Body of pancreas (tissue), 4 donors: ENCODE measurements at regions not wholly inside any gene's neighbourhood (a gene's known extent, or its start where the extent isn't known, plus 50 kb on each side); places are given as distances from the start of the nearest gene placed in this dataset.

Source experiments
- ATAC-seq: fragments of 150-250 bp; one replicate; pipeline ENCODE4 v1.9.1; 2016
- DNase-seq, 4 donors: peaks; one replicate each; pipeline ENCODE4 v3.0.0-alpha.2; 2019
- H3K27ac ChIP-seq, 4 donors: fragments of 200-600 bp; sonication (generic); 1 replicate in 3 of 4; 2 replicates in 1 of 4; pipeline versions ENCODE4 v1.5.1 to v1.6.1; 2016 to 2019; ENCODE audit warnings: mild to moderate bottlenecking in 1 of 4, mixed read lengths in 1 of 4, moderate library complexity in 1 of 4
- H3K27me3 ChIP-seq, 2 donors: fragments of 200-600 bp; sonication (generic); one replicate each; pipeline ENCODE4 v1.6.0; 2016; ENCODE audit warnings: mild to moderate bottlenecking in 1 of 2
- H3K36me3 ChIP-seq, 2 donors: fragments of 200-600 bp; sonication (generic); replicated peaks in 1 of 2; 2 replicates each; pipeline ENCODE4 v1.5.1; 2016; ENCODE audit warnings: low read depth in 2 of 2; ENCODE audit not compliant: insufficient read depth in 1 of 2
- H3K4me1 ChIP-seq: fragments of 200-600 bp; sonication (generic); one replicate; pipeline ENCODE4 v1.6.0; 2016
- H3K4me3 ChIP-seq, 2 donors: fragments of 200-600 bp; sonication (generic); 1 replicate in 1 of 2; 2 replicates in 1 of 2; pipeline ENCODE4 v1.5.1; 2016 to 2019
- H3K9me3 ChIP-seq, 3 donors: fragments of 200-600 bp; sonication (generic); 1 replicate in 2 of 3; 2 replicates in 1 of 3; pipeline ENCODE4 v1.5.1; 2016
- CTCF ChIP-seq, 7 experiments: fragments of 450-650 bp in 4 of 7; fragments of 200-600 bp in 3 of 7; sonication (generic) in 3 of 7; IDR thresholded peaks; one replicate each; pipeline ENCODE4 v1.5.1; 2016 to 2019; ENCODE audit warnings: antibody characterized with exemption in 7 of 7
- POLR2A ChIP-seq, 3 donors: fragments of 450-650 bp; IDR thresholded peaks; one replicate each; pipeline ENCODE4 v1.6.1; 2016; ENCODE audit warnings: antibody characterized with exemption in 3 of 3, mild to moderate bottlenecking in 2 of 3
- WGBS, 2 donors: methylation state at CpG; one replicate each; pipeline ENCODE4 v1.1.5; 2017; 5-methylcytosine and 5-hydroxymethylcytosine counted together
- intact Hi-C: fragments of 100-400 bp; cut with DNase I; formaldehyde crosslinking; loops from one replicate; pipeline ENCODE4 v1.15.1; 2023

- WGBS, 2 donors: 25 to 29% methylated on average over 6 of the region's 6 CpGs
- no peak for ATAC-seq
- Histone ChIP-seq H3K27me3 (no peaks in the 10 kb centered on the region), H3K9me3 (peaks cover 0 to 5% (median 0%) of the 10 kb centered on the region in 3 donors), H3K36me3 (no peaks in the 10 kb centered on the region), H3K4me1 (no peaks in the 10 kb centered on the region), H3K27ac (no peak overlapping the region), H3K4me3 (no peak overlapping the region)
- TF ChIP-seq POLR2A (IDR thresholded peaks at IDR 0.05): no peak
- TF ChIP-seq CTCF (IDR thresholded peaks at IDR 0.05): no peak
- intact Hi-C loops: no loop called here
- no peak for DNase-seq
These were observed 134.8 kb upstream of the IRX6 start for GRCh38 chr16:55189224-55189623.

GRCh38 chr16:55189682-55190636 lies 134.0 kb upstream of the IRX6 start:
- no peak overlapping the region for H3K27ac ChIP-seq
- DNase-seq (no peak), ATAC-seq (no peak)
- H3K4me3 ChIP-seq: no peak overlapping the region
- peaks cover 0 to 5% (median 0%) of the 10 kb centered on the region in 3 donors for H3K9me3 ChIP-seq
- H3K4me1 ChIP-seq: no peaks in the 10 kb centered on the region
- TF ChIP-seq CTCF (IDR thresholded peaks at IDR 0.05): no peak
- no peak for TF ChIP-seq POLR2A (IDR thresholded peaks at IDR 0.05)
- WGBS, 2 donors: 28 to 35% methylated on average over 22 to 23 of the region's 23 CpGs
- no peaks in the 10 kb centered on the region for H3K36me3 ChIP-seq
- intact Hi-C loops: no loop called here
- no peaks in the 10 kb centered on the region for H3K27me3 ChIP-seq

GRCh38 chr16:55192734-55193133 lies 131.3 kb upstream of the IRX6 start:
- ATAC-seq: no peak
- no peak for DNase-seq
- intact Hi-C loops: no loop called here

GRCh38 chr16:55203570-55203969 lies 120.4 kb upstream of the IRX6 start:
- TF ChIP-seq CTCF (IDR thresholded peaks at IDR 0.05): no peak
- no peak for TF ChIP-seq POLR2A (IDR thresholded peaks at IDR 0.05)
- 63 to 81% methylated on average over 9 of the region's 9 CpGs for WGBS, 2 donors
- no peak for ATAC-seq

More at GRCh38 chr16:55192734-55193133, 131.3 kb upstream of the IRX6 start:
- Histone ChIP-seq H3K27ac (no peak overlapping the region), H3K4me1 (no peaks in the 10 kb centered on the region), H3K36me3 (no peaks in the 10 kb centered on the region), H3K9me3 (peaks cover 0 to 5% (median 0%) of the 10 kb centered on the region in 3 donors), H3K27me3 (no peaks in the 10 kb centered on the region), H3K4me3 (no peak overlapping the region)
- TF ChIP-seq CTCF (IDR thresholded peaks at IDR 0.05) (no peak), POLR2A (IDR thresholded peaks at IDR 0.05) (no peak)

More at GRCh38 chr16:55203570-55203969, 120.4 kb upstream of the IRX6 start:
- H3K27me3 ChIP-seq: no peaks in the 10 kb centered on the region
- no peak overlapping the region for H3K4me3 ChIP-seq
- H3K36me3 ChIP-seq: no peaks in the 10 kb centered on the region
- intact Hi-C loops: no loop called here
- DNase-seq: no peak
- no peak overlapping the region for H3K27ac ChIP-seq
- H3K4me1 ChIP-seq: no peaks in the 10 kb centered on the region
- H3K9me3 ChIP-seq: no peaks in the 10 kb centered on the region
